A549 (cell line): ENCODE measurements at regions not wholly inside any gene's neighbourhood (a gene's known extent, or its start where the extent isn't known, plus 50 kb on each side); places are given as distances from the start of the nearest gene placed in this dataset.

Source experiments
- BHLHE40 ChIP-seq: IDR thresholded peaks from 2 replicates; pipeline ENCODE4 v1.6.1; 2012; ENCODE audit warnings: low read depth, low read length, inconsistent platforms
- CBX8 ChIP-seq: fragments of 200-600 bp; sonication (generic); IDR thresholded peaks from 2 replicates; pipeline ENCODE4 v1.6.1; 2016
- EP300 ChIP-seq, 2 experiments: fragments of >200 bp; sonication (Bioruptor Twin); formaldehyde crosslinking; IDR thresholded peaks; 2 replicates in 1 of 2; 3 replicates in 1 of 2; pipeline ENCODE4 v1.6.1; 2016 to 2017
- KDM5A ChIP-seq: fragments of 200-600 bp; sonication (generic); IDR thresholded peaks from 2 replicates; pipeline ENCODE4 v1.6.1; 2016; ENCODE audit warnings: antibody characterized with exemption, mild to moderate bottlenecking
- MYC ChIP-seq: IDR thresholded peaks from 2 replicates; pipeline ENCODE4 v1.6.1; 2012; ENCODE audit warnings: mild to moderate bottlenecking, inconsistent platforms, low read length, improper control_type of control experiment, borderline replicate concordance
- POLR2A ChIP-seq: IDR thresholded peaks from 2 replicates; pipeline ENCODE4 v1.6.1; 2012; ENCODE audit warnings: mild to moderate bottlenecking, low read length
- RNF2 ChIP-seq: fragments of 200-600 bp; sonication (generic); IDR thresholded peaks from 2 replicates; pipeline ENCODE4 v1.6.1; 2016; ENCODE audit warnings: low read depth, mild to moderate bottlenecking, antibody characterized with exemption, moderate library complexity, borderline replicate concordance
- ZFP36 ChIP-seq: fragments of 450-650 bp; IDR thresholded peaks from 2 replicates; pipeline ENCODE4 v1.6.1; 2014; ENCODE audit warnings: borderline replicate concordance; ENCODE audit not compliant: partially characterized antibody
- ZSCAN20 ChIP-seq: fragments of 250-450 bp; sonication (Bioruptor Pico); IDR thresholded peaks from 2 replicates; pipeline ENCODE4 v1.8.0; 2022; ENCODE audit warnings: mild to moderate bottlenecking, moderate library complexity
- TF ChIP-seq, protein P1 (sequence below): fragments of 150-350 bp; IDR thresholded peaks from 2 replicates; pipeline ENCODE4 v1.6.1; 2014; ENCODE audit warnings: low read depth, mild to moderate bottlenecking, low read length
- TF ChIP-seq, protein P2 (sequence below): fragments of >200 bp; sonication (Bioruptor Twin); formaldehyde crosslinking; IDR thresholded peaks from 3 replicates; pipeline ENCODE4 v1.5.1; 2016
- TF ChIP-seq, protein P3 (sequence below): fragments of 200-600 bp; sonication (generic); IDR thresholded peaks from 2 replicates; pipeline ENCODE4 v1.6.1; 2016; ENCODE audit warnings: antibody characterized with exemption, mild to moderate bottlenecking, moderate library complexity
- TF ChIP-seq, protein P4 (sequence below): IDR thresholded peaks from 2 replicates; pipeline ENCODE4 v1.6.1; 2012

DNA sequence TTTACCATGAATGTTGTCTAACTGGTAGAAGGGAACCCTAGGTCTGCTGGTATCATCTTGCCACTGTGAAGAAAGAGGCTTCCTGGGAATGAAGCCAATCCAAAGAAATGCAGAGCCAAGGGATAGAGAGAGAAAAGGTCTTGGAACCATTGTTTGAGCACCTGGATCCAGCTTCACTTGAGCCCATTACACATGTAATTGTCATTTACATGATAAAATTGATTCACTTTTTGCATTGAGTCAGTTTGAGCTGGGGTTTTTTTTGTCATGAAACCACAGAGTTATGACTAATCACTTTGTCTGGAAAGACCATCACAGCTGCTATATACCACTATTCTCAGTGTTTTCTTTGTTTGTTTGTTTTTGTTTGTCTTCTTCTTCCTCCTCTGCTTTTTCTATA, 112.3 kb downstream of the CBLN4 start:
- TF ChIP-seq ZSCAN20 (CRISPR knock-in tag): no peak
- no peak for TF ChIP-seq EP300 (IDR thresholded peaks at IDR 0.05)
- no peak for TF ChIP-seq KDM5A
- no peak for TF ChIP-seq POLR2A
- TF ChIP-seq, protein P1, sequence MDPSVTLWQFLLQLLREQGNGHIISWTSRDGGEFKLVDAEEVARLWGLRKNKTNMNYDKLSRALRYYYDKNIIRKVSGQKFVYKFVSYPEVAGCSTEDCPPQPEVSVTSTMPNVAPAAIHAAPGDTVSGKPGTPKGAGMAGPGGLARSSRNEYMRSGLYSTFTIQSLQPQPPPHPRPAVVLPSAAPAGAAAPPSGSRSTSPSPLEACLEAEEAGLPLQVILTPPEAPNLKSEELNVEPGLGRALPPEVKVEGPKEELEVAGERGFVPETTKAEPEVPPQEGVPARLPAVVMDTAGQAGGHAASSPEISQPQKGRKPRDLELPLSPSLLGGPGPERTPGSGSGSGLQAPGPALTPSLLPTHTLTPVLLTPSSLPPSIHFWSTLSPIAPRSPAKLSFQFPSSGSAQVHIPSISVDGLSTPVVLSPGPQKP: no peak
- TF ChIP-seq, protein P2, sequence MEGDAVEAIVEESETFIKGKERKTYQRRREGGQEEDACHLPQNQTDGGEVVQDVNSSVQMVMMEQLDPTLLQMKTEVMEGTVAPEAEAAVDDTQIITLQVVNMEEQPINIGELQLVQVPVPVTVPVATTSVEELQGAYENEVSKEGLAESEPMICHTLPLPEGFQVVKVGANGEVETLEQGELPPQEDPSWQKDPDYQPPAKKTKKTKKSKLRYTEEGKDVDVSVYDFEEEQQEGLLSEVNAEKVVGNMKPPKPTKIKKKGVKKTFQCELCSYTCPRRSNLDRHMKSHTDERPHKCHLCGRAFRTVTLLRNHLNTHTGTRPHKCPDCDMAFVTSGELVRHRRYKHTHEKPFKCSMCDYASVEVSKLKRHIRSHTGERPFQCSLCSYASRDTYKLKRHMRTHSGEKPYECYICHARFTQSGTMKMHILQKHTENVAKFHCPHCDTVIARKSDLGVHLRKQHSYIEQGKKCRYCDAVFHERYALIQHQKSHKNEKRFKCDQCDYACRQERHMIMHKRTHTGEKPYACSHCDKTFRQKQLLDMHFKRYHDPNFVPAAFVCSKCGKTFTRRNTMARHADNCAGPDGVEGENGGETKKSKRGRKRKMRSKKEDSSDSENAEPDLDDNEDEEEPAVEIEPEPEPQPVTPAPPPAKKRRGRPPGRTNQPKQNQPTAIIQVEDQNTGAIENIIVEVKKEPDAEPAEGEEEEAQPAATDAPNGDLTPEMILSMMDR: no peak
- TF ChIP-seq, protein P3, sequence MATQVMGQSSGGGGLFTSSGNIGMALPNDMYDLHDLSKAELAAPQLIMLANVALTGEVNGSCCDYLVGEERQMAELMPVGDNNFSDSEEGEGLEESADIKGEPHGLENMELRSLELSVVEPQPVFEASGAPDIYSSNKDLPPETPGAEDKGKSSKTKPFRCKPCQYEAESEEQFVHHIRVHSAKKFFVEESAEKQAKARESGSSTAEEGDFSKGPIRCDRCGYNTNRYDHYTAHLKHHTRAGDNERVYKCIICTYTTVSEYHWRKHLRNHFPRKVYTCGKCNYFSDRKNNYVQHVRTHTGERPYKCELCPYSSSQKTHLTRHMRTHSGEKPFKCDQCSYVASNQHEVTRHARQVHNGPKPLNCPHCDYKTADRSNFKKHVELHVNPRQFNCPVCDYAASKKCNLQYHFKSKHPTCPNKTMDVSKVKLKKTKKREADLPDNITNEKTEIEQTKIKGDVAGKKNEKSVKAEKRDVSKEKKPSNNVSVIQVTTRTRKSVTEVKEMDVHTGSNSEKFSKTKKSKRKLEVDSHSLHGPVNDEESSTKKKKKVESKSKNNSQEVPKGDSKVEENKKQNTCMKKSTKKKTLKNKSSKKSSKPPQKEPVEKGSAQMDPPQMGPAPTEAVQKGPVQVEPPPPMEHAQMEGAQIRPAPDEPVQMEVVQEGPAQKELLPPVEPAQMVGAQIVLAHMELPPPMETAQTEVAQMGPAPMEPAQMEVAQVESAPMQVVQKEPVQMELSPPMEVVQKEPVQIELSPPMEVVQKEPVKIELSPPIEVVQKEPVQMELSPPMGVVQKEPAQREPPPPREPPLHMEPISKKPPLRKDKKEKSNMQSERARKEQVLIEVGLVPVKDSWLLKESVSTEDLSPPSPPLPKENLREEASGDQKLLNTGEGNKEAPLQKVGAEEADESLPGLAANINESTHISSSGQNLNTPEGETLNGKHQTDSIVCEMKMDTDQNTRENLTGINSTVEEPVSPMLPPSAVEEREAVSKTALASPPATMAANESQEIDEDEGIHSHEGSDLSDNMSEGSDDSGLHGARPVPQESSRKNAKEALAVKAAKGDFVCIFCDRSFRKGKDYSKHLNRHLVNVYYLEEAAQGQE: no peak
- no peak for TF ChIP-seq RNF2
- no peak for TF ChIP-seq BHLHE40
- no peak for TF ChIP-seq ZFP36
- TF ChIP-seq, protein P4, sequence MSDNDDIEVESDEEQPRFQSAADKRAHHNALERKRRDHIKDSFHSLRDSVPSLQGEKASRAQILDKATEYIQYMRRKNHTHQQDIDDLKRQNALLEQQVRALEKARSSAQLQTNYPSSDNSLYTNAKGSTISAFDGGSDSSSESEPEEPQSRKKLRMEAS: no peak
- no peak for TF ChIP-seq MYC
- no peak for TF ChIP-seq CBX8
